ENCODE measurements at regions not wholly inside any gene's neighbourhood (a gene's known extent, or its start where the extent isn't known, plus 50 kb on each side); places are given as distances from the start of the nearest gene placed in this dataset.
"Not testable (repeated sequence)": the region's sequence is repeated elsewhere in the genome, so short reads cannot be mapped to it uniquely, and the experiment has no call there.

DNA sequence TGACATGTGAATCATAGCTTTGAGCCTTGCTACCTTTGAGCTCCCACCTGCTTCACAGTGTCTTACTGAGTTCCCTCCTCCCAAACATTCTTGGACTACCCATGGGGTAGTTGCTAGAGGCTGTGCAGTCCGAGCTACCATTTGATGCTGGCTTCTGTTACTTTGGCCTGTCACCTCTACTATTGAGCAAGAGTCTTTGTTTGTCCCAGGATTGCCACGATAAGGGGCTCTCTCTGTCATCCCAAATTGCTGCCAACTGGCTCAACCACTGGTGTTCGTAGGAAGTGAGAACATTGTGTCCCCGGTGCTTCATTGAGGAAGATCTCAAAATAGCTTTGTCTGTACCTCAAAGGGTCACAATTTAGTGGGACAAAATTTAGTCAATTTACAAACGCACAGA is 59.1 kb upstream of the PAX8 start:
- no peak for DNase-seq

DNA sequence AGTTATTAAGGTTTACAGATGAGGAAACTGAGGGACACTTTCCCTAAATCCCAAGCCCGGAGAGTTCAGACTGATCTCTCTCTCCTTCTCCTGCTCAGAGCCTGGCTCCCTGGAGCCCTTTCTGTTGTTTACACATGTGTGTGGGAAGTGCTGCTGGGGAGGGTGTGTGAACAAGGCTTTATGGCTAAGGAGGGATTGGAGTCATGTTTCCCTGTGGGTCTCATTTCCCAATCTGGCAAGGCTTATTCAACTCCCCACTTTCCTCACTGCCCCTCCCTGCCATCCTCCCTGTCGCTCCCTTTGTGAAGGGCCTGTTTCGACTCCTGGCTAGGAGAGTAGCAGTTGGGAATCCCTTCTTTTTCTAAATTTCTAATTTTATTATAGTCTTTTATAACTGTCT is 57.3 kb upstream of the PAX8 start:
- DNase-seq: not testable (repeated sequence)

DNA sequence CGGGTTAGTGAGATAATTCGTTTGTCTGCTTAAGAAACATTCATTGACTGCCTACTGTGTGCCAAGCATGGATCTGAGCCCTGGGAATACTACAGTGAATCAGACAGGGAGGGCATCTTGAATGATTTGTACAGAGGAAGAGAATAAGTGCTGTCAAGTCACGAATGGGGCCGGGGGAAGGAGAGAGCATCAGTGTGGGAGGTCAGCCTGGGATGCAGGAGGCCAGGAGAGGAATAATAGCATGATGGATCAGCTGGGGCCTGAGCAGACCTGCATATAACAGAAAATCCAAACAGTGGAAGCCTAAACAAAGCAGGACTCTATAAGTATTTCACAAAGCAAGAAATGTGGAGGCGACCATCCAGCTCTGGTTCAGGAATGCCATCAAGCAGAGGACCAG is 55.4 kb upstream of the PAX8 start:
- no peak for DNase-seq

DNA sequence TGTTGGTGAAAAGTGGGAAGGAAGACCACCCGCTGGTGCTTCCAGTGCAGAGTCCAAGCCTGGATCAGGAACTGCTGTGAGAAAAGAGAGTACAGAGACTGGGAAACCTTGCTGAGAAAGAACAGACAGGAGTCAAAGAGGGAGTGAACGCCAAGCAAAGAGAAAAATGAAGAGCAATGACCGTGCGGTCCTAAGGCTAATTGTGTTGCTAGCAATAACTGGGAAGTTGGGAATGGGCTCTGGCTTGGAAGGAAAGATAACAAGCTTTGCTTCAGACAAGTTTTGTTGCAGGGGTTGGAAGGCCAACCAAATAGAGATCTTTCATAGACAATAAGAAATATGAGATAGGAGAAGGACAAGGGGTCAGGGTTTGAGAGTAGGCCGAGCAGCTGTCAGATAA is 55.0 kb upstream of the PAX8 start:
- not testable (repeated sequence) for DNase-seq

DNA sequence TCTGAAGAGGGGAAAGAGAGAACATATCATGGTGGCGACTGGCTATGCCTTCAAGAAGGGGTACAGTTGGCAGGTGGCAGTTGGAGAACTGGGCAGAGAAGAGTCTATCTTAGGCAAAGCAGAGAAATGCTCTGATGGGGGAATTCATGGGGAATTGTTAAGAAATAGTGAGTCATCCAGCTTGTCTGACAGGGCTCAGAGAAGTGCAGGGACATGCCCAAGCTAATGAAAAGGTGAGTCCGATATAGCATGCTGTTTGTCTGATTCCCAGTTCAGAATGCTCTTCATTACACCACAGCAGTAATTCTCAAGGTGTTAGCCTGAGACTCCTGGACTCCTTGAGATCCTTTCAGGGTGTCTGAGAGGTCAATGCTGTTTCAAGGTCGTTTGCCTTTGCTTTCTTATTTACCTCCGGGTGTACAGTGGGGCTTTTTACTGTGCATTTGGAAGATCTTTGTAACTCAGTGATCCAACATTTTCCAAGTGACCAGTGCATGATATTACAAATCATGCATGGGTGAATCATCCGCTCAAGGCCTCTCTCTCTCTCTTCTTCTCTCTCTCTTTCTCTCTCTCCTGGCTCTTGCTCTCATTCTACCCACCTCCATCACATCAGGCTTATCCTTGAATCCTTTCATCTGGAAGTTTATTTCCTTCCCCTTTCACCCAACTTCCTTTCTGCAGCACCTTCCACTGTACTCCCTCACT is 51.5 kb upstream of the PAX8 start:
- DNase-seq: not testable (repeated sequence)

DNA sequence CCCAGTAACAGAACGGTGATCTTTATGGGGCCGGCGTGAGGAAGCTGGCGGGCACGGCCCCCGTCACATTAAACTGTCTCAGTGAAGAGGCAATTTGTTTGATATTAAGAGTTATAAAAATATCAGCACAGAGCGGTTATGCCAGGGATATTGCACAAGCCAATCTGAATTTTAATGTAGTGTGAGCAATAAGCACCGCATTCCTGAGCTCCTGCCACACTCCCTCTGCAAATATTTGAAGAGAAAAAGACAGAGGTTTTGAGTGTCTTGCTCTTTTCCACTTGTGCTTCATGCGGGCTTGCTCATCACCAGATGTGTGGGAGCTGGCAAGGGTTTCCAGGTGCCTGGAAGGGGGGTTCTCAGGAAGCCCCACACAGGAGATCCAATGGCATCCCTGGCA is 50.3 kb upstream of the PAX8 start:
- DNase-seq: not testable (repeated sequence)

DNA sequence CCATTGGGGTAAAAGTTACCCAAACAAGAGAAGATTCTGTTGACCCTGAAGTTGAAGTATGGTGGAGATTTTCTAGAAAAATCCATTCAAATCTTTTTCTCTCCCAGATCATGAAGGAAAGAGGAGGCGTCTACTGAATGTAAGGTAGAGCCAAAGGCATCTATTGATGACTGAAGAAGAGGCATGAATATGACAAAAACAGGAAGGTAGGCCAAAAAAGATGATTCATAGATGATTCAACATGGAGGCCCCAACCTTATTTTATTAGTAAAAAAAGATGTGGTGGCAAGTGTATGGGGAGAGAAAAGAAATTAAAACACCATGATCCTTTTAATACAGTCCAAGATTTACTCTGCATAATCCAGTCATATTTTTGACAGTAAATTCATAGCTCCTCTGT is 49.9 kb upstream of the PAX8 start:
- not testable (repeated sequence) for DNase-seq
